C4-2B (cell line): ENCODE measurements at regions not wholly inside any gene's neighbourhood (a gene's known extent, or its start where the extent isn't known, plus 50 kb on each side); places are given as distances from the start of the nearest gene placed in this dataset.

Experiments used
- H3K27ac ChIP-seq: fragments of 450-650 bp; 2 replicates; pipeline ENCODE4 v1.5.1; 2017
- CTCF ChIP-seq: fragments of 450-650 bp; conservative IDR thresholded peaks from 2 replicates; pipeline ENCODE4 v1.5.1; 2017; ENCODE audit warnings: mild to moderate bottlenecking
- ZFX ChIP-seq: fragments of 450-650 bp; IDR thresholded peaks from 2 replicates; pipeline ENCODE4 v1.6.1; 2017

- no peak overlapping the region for H3K27ac ChIP-seq
- no peak for TF ChIP-seq CTCF
- no peak for TF ChIP-seq ZFX
These were observed 263.3 kb upstream of the KLF6 start for GRCh38 chr10:4048236-4048864.

GRCh38 chr10:4046712-4047354 lies 261.8 kb upstream of the KLF6 start:
- TF ChIP-seq ZFX (no peak), CTCF (no peak)
- H3K27ac ChIP-seq, result no peak overlapping the region

GRCh38 chr10:4046030-4046429 lies 261.0 kb upstream of the KLF6 start:
- no peak overlapping the region for H3K27ac ChIP-seq
- TF ChIP-seq ZFX (no peak), CTCF (no peak)

GRCh38 chr10:4043897-4044665 lies 259.1 kb upstream of the KLF6 start:
- no peak overlapping the region for H3K27ac ChIP-seq
- TF ChIP-seq ZFX (no peak), CTCF (no peak)

- no peak for TF ChIP-seq ZFX
- no peak for TF ChIP-seq CTCF
- no peak overlapping the region for H3K27ac ChIP-seq
These were observed 256.6 kb upstream of the KLF6 start for GRCh38 chr10:4041635-4042034.

GRCh38 chr10:4038000-4038399 lies 253.0 kb upstream of the KLF6 start:
- TF ChIP-seq CTCF, result no peak
- no peak overlapping the region for H3K27ac ChIP-seq

GRCh38 chr10:4035599-4035945 lies 250.6 kb upstream of the KLF6 start:
- TF ChIP-seq CTCF (no peak), ZFX (no peak)

More at GRCh38 chr10:4035599-4035945, 250.6 kb upstream of the KLF6 start:
- no peak overlapping the region for H3K27ac ChIP-seq
